Upper lobe of right lung (tissue), 1 donor: ENCODE measurements at regions not wholly inside any gene's neighbourhood (a gene's known extent, or its start where the extent isn't known, plus 50 kb on each side); places are given as distances from the start of the nearest gene placed in this dataset.

Experiments used
- ATAC-seq: fragments of 200-7000 bp; cut with Tn5 transposase; one replicate; pipeline ENCODE4 v1.9.1; 2020; ENCODE audit warnings: mild to moderate bottlenecking, moderate library complexity
- DNase-seq: peaks from one replicate; pipeline ENCODE4 v3.0.0-alpha.2; 2020
- H3K27ac ChIP-seq: fragments of 200-600 bp; one replicate; pipeline ENCODE4 v1.8.0; 2022
- H3K27me3 ChIP-seq: fragments of 200-600 bp; one replicate; pipeline ENCODE4 v1.8.0; 2022; ENCODE audit warnings: mild to moderate bottlenecking
- H3K36me3 ChIP-seq: fragments of 200-600 bp; one replicate; pipeline ENCODE4 v1.8.0; 2022
- H3K4me1 ChIP-seq: fragments of 200-600 bp; one replicate; pipeline ENCODE4 v1.8.0; 2022
- H3K4me3 ChIP-seq: fragments of 200-600 bp; one replicate; pipeline ENCODE4 v1.8.0; 2022; ENCODE audit warnings: mild to moderate bottlenecking
- H3K9me3 ChIP-seq: fragments of 200-600 bp; one replicate; pipeline ENCODE4 v1.8.0; 2022
- intact Hi-C: fragments of 100-400 bp; cut with DNase I; formaldehyde crosslinking; loops from one replicate; pipeline ENCODE4 v1.11.0; 2022
- TF ChIP-seq, protein P1 (sequence below): fragments of 200-600 bp; IDR thresholded peaks from one replicate; pipeline ENCODE4 v1.8.0; 2022; ENCODE audit warnings: antibody characterized with exemption
- donor health status: DM: no; HTN: yes; CAD: no; lungs with severe emphysema.

- no peak for DNase-seq
- Histone ChIP-seq H3K27me3 (no peaks in the 10 kb centered on the region), H3K27ac (no peak overlapping the region), H3K4me3 (no peak overlapping the region), H3K9me3 (no peaks in the 10 kb centered on the region), H3K36me3 (no peaks in the 10 kb centered on the region), H3K4me1 (no peaks in the 10 kb centered on the region)
- TF ChIP-seq, protein P1, sequence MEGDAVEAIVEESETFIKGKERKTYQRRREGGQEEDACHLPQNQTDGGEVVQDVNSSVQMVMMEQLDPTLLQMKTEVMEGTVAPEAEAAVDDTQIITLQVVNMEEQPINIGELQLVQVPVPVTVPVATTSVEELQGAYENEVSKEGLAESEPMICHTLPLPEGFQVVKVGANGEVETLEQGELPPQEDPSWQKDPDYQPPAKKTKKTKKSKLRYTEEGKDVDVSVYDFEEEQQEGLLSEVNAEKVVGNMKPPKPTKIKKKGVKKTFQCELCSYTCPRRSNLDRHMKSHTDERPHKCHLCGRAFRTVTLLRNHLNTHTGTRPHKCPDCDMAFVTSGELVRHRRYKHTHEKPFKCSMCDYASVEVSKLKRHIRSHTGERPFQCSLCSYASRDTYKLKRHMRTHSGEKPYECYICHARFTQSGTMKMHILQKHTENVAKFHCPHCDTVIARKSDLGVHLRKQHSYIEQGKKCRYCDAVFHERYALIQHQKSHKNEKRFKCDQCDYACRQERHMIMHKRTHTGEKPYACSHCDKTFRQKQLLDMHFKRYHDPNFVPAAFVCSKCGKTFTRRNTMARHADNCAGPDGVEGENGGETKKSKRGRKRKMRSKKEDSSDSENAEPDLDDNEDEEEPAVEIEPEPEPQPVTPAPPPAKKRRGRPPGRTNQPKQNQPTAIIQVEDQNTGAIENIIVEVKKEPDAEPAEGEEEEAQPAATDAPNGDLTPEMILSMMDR, result no peak
- intact Hi-C loops, result no loop called here
- no peak for ATAC-seq
Observed at GRCh38 chr5:74044936-74045335, 418.9 kb downstream of the ARHGEF28 start.

GRCh38 chr5:74042959-74043358 is 417.0 kb downstream of the ARHGEF28 start:
- ATAC-seq (peak; percentile 95), DNase-seq (no peak)
- Histone ChIP-seq H3K27ac (no peak overlapping the region), H3K36me3 (no peaks in the 10 kb centered on the region), H3K27me3 (no peaks in the 10 kb centered on the region), H3K4me3 (no peak overlapping the region), H3K4me1 (no peaks in the 10 kb centered on the region), H3K9me3 (no peaks in the 10 kb centered on the region)
- intact Hi-C loops, result no loop called here
- TF ChIP-seq, protein P1, result no peak

- TF ChIP-seq, protein P1, result no peak
- intact Hi-C loops, result no loop called here
- no peaks in the 10 kb centered on the region for H3K27me3 ChIP-seq
- no peaks in the 10 kb centered on the region for H3K9me3 ChIP-seq
- H3K4me3 ChIP-seq, result no peak overlapping the region
- H3K36me3 ChIP-seq, result no peaks in the 10 kb centered on the region
- DNase-seq (no peak), ATAC-seq (no peak)
- no peaks in the 10 kb centered on the region for H3K4me1 ChIP-seq
- no peak overlapping the region for H3K27ac ChIP-seq
Observed at GRCh38 chr5:74042559-74042958, 416.6 kb downstream of the ARHGEF28 start.

- no peak for ATAC-seq
- DNase-seq, result no peak
- no peaks in the 10 kb centered on the region for H3K36me3 ChIP-seq
- TF ChIP-seq, protein P1, result no peak
- H3K27me3 ChIP-seq, result no peaks in the 10 kb centered on the region
- H3K9me3 ChIP-seq, result no peaks in the 10 kb centered on the region
- H3K4me3 ChIP-seq, result no peak overlapping the region
- H3K4me1 ChIP-seq, result no peaks in the 10 kb centered on the region
- intact Hi-C loops, result no loop called here
- no peak overlapping the region for H3K27ac ChIP-seq
Observed at GRCh38 chr5:74041913-74042312, 415.9 kb downstream of the ARHGEF28 start.

- TF ChIP-seq, protein P1, result no peak
- intact Hi-C loops, result no loop called here
- DNase-seq, result no peak
- Histone ChIP-seq H3K27ac (no peak overlapping the region), H3K9me3 (no peaks in the 10 kb centered on the region), H3K36me3 (no peaks in the 10 kb centered on the region), H3K27me3 (no peaks in the 10 kb centered on the region), H3K4me3 (no peak overlapping the region), H3K4me1 (no peaks in the 10 kb centered on the region)
- no peak for ATAC-seq
Observed at GRCh38 chr5:74040811-74041491, 415.0 kb downstream of the ARHGEF28 start.
